ENCODE measurements at regions not wholly inside any gene's neighbourhood (a gene's known extent, or its start where the extent isn't known, plus 50 kb on each side); places are given as distances from the start of the nearest gene placed in this dataset.

DNA sequence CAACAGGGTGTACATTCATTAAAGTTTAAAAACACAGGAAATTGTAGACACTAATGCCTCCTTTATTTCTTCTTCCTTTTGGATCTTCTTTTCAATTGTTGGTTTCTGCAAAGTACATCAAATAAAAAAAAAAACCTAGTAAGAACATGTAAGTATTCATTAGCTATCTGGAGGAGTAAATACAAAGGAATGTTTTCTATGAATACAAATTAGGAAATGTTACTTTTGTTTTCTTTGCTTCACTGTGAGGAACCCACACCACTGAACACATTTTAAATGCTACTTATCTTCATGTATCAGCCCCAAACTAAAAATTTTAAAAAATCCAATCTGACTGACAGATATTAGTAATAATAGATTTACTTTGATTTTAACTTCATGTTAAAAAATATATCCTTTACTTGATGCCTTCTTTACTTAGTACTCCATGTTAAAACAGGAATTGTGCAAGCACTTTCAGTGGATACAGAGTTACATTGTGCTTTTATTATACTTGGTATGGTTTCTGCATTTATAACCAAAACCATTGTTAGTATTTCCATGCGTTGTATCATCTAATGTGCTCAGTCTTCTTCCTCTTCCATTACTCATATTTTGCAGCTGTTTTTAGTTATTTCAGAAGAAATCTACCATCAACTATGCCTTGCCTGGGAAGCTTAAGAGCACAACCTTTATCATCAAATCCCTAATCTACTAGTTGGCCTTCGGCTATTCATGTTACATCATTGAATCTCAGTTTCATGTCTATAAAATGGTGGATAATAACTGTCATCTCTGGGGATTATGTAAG, 236.9 kb upstream of the DPYD start:
- Histone ChIP-seq H3K4me3 (ENCODE audit: low read depth, low read length) (no peak overlapping the region), H3K27ac (ENCODE audit: low read depth, low read length) (peak overlapping the region; percentile 48), H2AFZ (ENCODE audit: low read length, unreplicated experiment) (peak overlapping the region; percentile 28), H3K27me3 (ENCODE audit: insufficient read depth, low read length) (no peaks in the 10 kb centered on the region), H3K4me1 (ENCODE audit: control insufficient read depth, insufficient read depth, low read length, unreplicated experiment) (peaks cover 8% of the 10 kb centered on the region), H3K79me2 (ENCODE audit: control insufficient read depth, insufficient read depth, low read length, unreplicated experiment) (no peaks in the 10 kb centered on the region), H3K36me3 (ENCODE audit: insufficient read depth, low read length) (no peaks in the 10 kb centered on the region)

DNA sequence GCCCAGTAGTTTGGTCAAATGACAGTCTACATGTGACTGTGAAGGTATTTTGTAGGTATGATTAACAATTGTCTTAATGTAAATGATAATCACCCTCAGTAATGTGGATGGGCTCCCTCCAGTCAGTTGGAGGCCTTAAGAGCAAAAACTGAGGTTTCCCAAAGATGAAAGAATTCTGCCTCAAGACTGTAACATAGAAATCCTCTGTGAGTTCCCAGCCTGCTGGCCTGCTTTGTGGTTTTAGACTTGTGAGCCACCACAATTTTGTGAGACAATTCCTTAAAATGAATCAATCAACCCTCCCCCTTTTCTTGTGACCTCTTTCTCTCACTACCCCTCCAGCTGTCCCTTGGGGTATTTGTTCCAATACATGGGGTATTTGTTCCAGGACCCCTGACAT, 226.4 kb upstream of the DPYD start:
- Histone ChIP-seq H3K36me3 (ENCODE audit: insufficient read depth, low read length) (no peaks in the 10 kb centered on the region), H3K4me3 (ENCODE audit: low read depth, low read length) (no peak overlapping the region), H3K27me3 (ENCODE audit: insufficient read depth, low read length) (no peaks in the 10 kb centered on the region), H2AFZ (ENCODE audit: low read length, unreplicated experiment) (no peak overlapping the region), H3K79me2 (ENCODE audit: control insufficient read depth, insufficient read depth, low read length, unreplicated experiment) (no peaks in the 10 kb centered on the region), H3K4me1 (ENCODE audit: control insufficient read depth, insufficient read depth, low read length, unreplicated experiment) (no peaks in the 10 kb centered on the region), H3K27ac (ENCODE audit: low read depth, low read length) (no peak overlapping the region)

- H2AFZ ChIP-seq (ENCODE audit: low read length, unreplicated experiment): no peak overlapping the region
- H3K27ac ChIP-seq (ENCODE audit: low read depth, low read length): no peak overlapping the region
- H3K4me3 ChIP-seq (ENCODE audit: low read depth, low read length): no peak overlapping the region
- H3K79me2 ChIP-seq (ENCODE audit: control insufficient read depth, insufficient read depth, low read length, unreplicated experiment): no peaks in the 10 kb centered on the region
- no peaks in the 10 kb centered on the region for H3K4me1 ChIP-seq (ENCODE audit: control insufficient read depth, insufficient read depth, low read length, unreplicated experiment)
- no peaks in the 10 kb centered on the region for H3K36me3 ChIP-seq (ENCODE audit: insufficient read depth, low read length)
- H3K27me3 ChIP-seq (ENCODE audit: insufficient read depth, low read length): no peaks in the 10 kb centered on the region
Measured at GRCh38 chr1:98145655-98146054, 224.8 kb upstream of the DPYD start.

- Histone ChIP-seq H3K27ac (ENCODE audit: low read depth, low read length) (no peak overlapping the region), H3K36me3 (ENCODE audit: insufficient read depth, low read length) (no peaks in the 10 kb centered on the region), H2AFZ (ENCODE audit: low read length, unreplicated experiment) (no peak overlapping the region), H3K4me3 (ENCODE audit: low read depth, low read length) (no peak overlapping the region), H3K4me1 (ENCODE audit: control insufficient read depth, insufficient read depth, low read length, unreplicated experiment) (no peaks in the 10 kb centered on the region), H3K79me2 (ENCODE audit: control insufficient read depth, insufficient read depth, low read length, unreplicated experiment) (no peaks in the 10 kb centered on the region), H3K27me3 (ENCODE audit: insufficient read depth, low read length) (no peaks in the 10 kb centered on the region)
Measured at GRCh38 chr1:98143403-98143802, 222.6 kb upstream of the DPYD start.

GRCh38 chr1:98133131-98133530, 212.3 kb upstream of the DPYD start:
- no peak overlapping the region for H2AFZ ChIP-seq (ENCODE audit: low read length, unreplicated experiment)
- H3K27ac ChIP-seq (ENCODE audit: low read depth, low read length): no peak overlapping the region
- H3K4me1 ChIP-seq (ENCODE audit: control insufficient read depth, insufficient read depth, low read length, unreplicated experiment): no peaks in the 10 kb centered on the region
- H3K27me3 ChIP-seq (ENCODE audit: insufficient read depth, low read length): no peaks in the 10 kb centered on the region
- H3K4me3 ChIP-seq (ENCODE audit: low read depth, low read length): no peak overlapping the region
- no peaks in the 10 kb centered on the region for H3K79me2 ChIP-seq (ENCODE audit: control insufficient read depth, insufficient read depth, low read length, unreplicated experiment)
- no peaks in the 10 kb centered on the region for H3K36me3 ChIP-seq (ENCODE audit: insufficient read depth, low read length)

- Histone ChIP-seq H2AFZ (ENCODE audit: low read length, unreplicated experiment) (no peak overlapping the region), H3K27ac (ENCODE audit: low read depth, low read length) (no peak overlapping the region), H3K36me3 (ENCODE audit: insufficient read depth, low read length) (no peaks in the 10 kb centered on the region), H3K27me3 (ENCODE audit: insufficient read depth, low read length) (no peaks in the 10 kb centered on the region), H3K4me3 (ENCODE audit: low read depth, low read length) (no peak overlapping the region), H3K79me2 (ENCODE audit: control insufficient read depth, insufficient read depth, low read length, unreplicated experiment) (no peaks in the 10 kb centered on the region), H3K4me1 (ENCODE audit: control insufficient read depth, insufficient read depth, low read length, unreplicated experiment) (peaks cover 4% of the 10 kb centered on the region)
Measured at GRCh38 chr1:98130408-98130807, 209.6 kb upstream of the DPYD start.

DNA sequence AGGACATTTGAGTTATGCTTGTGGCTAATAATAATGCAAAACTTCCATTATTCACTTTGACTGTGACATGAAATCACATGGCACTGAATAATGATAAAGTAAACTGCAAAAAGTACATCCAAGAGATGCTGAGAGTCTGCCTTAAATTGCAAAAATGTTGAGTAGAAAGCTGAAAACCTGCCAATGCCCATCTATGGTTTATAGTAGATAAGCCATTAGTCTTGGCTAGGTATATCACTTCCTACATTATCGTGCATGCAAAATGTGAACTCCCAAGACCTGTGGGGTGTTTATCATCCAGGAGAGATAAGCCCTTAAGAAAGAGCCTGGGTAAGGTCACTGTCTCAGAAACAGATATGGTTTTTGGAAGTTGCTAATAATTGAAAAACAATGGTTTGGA, 208.7 kb upstream of the DPYD start:
- H3K79me2 ChIP-seq (ENCODE audit: control insufficient read depth, insufficient read depth, low read length, unreplicated experiment): no peaks in the 10 kb centered on the region
- peaks cover 4% of the 10 kb centered on the region for H3K4me1 ChIP-seq (ENCODE audit: control insufficient read depth, insufficient read depth, low read length, unreplicated experiment)
- H3K36me3 ChIP-seq (ENCODE audit: insufficient read depth, low read length): no peaks in the 10 kb centered on the region
- H3K27me3 ChIP-seq (ENCODE audit: insufficient read depth, low read length): no peaks in the 10 kb centered on the region
- H3K4me3 ChIP-seq (ENCODE audit: low read depth, low read length): no peak overlapping the region
- H2AFZ ChIP-seq (ENCODE audit: low read length, unreplicated experiment): no peak overlapping the region
- H3K27ac ChIP-seq (ENCODE audit: low read depth, low read length): no peak overlapping the region

- H3K27me3 ChIP-seq (ENCODE audit: insufficient read depth, low read length): no peaks in the 10 kb centered on the region
- H3K36me3 ChIP-seq (ENCODE audit: insufficient read depth, low read length): no peaks in the 10 kb centered on the region
- no peak overlapping the region for H3K4me3 ChIP-seq (ENCODE audit: low read depth, low read length)
- H2AFZ ChIP-seq (ENCODE audit: low read length, unreplicated experiment): no peak overlapping the region
- no peaks in the 10 kb centered on the region for H3K79me2 ChIP-seq (ENCODE audit: control insufficient read depth, insufficient read depth, low read length, unreplicated experiment)
- no peak overlapping the region for H3K27ac ChIP-seq (ENCODE audit: low read depth, low read length)
- H3K4me1 ChIP-seq (ENCODE audit: control insufficient read depth, insufficient read depth, low read length, unreplicated experiment): peaks cover 4% of the 10 kb centered on the region
Measured at GRCh38 chr1:98126740-98127139, 205.9 kb upstream of the DPYD start.

DNA sequence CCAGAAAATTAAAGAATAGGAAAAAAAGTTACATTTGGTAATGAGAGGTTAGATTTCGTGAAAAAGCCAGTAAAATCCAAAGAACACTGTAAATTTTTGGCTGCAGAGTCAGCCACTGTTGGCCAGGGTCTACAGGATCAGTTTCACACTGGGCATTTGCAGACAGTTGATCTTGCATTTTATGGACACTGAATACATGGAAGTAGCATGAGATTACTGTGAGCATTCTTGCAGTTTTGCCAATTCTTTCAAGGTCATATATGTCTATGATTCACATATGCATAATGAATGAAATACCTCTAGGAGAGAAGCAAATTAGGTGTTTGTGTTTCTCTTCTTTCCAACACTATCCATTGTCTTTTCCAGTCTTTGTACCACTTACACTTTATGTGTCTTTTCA, 200.8 kb upstream of the DPYD start:
- no peak overlapping the region for H3K27ac ChIP-seq (ENCODE audit: low read depth, low read length)
- no peaks in the 10 kb centered on the region for H3K36me3 ChIP-seq (ENCODE audit: insufficient read depth, low read length)
- H3K4me1 ChIP-seq (ENCODE audit: control insufficient read depth, insufficient read depth, low read length, unreplicated experiment): peaks cover 2% of the 10 kb centered on the region
- no peak overlapping the region for H3K4me3 ChIP-seq (ENCODE audit: low read depth, low read length)
- H2AFZ ChIP-seq (ENCODE audit: low read length, unreplicated experiment): no peak overlapping the region
- H3K27me3 ChIP-seq (ENCODE audit: insufficient read depth, low read length): no peaks in the 10 kb centered on the region
- H3K79me2 ChIP-seq (ENCODE audit: control insufficient read depth, insufficient read depth, low read length, unreplicated experiment): no peaks in the 10 kb centered on the region

DNA sequence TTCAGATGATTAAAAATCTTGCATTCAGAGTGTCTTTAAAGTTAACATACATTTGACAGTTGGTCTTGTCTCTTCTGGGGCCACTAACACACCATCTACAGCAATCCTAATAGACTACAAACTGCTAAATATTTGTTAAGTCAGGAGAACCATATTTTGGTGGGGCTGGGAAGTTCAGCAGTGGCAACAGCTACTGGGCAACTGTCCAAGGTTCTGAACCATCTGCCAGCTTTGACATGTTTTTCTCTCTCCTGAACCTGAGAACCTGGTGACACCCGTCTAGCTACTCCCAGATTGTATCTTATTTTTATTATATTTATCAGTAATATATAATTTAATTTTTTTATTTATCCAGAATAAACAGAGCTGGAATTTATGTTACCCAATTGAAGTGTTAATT, 199.0 kb upstream of the DPYD start:
- Histone ChIP-seq H3K4me1 (ENCODE audit: control insufficient read depth, insufficient read depth, low read length, unreplicated experiment) (no peaks in the 10 kb centered on the region), H2AFZ (ENCODE audit: low read length, unreplicated experiment) (no peak overlapping the region), H3K79me2 (ENCODE audit: control insufficient read depth, insufficient read depth, low read length, unreplicated experiment) (no peaks in the 10 kb centered on the region), H3K27me3 (ENCODE audit: insufficient read depth, low read length) (no peaks in the 10 kb centered on the region), H3K27ac (ENCODE audit: low read depth, low read length) (no peak overlapping the region), H3K4me3 (ENCODE audit: low read depth, low read length) (no peak overlapping the region), H3K36me3 (ENCODE audit: insufficient read depth, low read length) (no peaks in the 10 kb centered on the region)

DNA sequence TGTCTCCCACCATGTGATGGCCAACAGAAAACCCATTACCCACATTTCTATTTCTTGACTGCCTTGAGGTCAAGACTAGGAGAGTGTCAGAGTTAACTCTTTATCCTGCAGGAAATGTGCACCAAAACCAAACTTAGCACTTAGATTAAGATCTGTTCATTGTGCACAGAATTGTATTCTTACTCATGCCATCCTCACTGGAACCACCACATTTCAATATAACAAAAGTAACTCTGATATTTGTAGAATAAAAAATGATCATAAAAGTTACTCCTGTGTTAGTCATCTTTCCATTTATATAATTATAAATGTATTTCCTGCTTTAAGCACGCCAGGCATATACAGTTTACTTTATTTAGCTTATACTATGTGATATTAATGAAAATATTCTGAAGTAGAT, 193.0 kb upstream of the DPYD start:
- H3K27me3 ChIP-seq (ENCODE audit: insufficient read depth, low read length): no peaks in the 10 kb centered on the region
- H3K79me2 ChIP-seq (ENCODE audit: control insufficient read depth, insufficient read depth, low read length, unreplicated experiment): no peaks in the 10 kb centered on the region
- no peak overlapping the region for H2AFZ ChIP-seq (ENCODE audit: low read length, unreplicated experiment)
- H3K4me3 ChIP-seq (ENCODE audit: low read depth, low read length): no peak overlapping the region
- H3K36me3 ChIP-seq (ENCODE audit: insufficient read depth, low read length): no peaks in the 10 kb centered on the region
- no peak overlapping the region for H3K27ac ChIP-seq (ENCODE audit: low read depth, low read length)
- peaks cover 11% of the 10 kb centered on the region for H3K4me1 ChIP-seq (ENCODE audit: control insufficient read depth, insufficient read depth, low read length, unreplicated experiment)

All from ACC112 (cell line).